ENCODE measurements at regions not wholly inside any gene's neighbourhood (a gene's known extent, or its start where the extent isn't known, plus 50 kb on each side); places are given as distances from the start of the nearest gene placed in this dataset.

DNA sequence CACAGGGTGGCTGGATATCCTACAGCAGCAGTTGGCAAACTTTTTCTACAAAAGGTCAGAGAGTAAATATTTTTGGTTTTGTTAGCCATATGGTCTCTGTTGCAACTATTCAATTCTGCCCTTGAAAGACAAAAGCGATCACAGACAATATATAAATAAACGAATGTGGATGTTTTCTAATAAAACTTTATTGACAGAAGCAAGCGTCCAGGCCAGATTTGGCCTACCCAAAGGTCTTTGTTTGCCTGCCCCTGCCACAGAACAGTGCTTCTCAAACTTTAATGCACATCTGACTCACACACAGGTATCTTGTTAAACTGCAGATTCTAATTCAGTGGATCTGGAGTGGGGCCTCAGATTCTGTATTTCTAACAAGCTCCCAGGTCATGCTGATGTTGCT, 621.4 kb upstream of the DIPK2B start:
- TF ChIP-seq EP300 (IDR thresholded peaks at IDR 0.05) (no peak), CTCF (IDR thresholded peaks at IDR 0.05) (no peak), POLR2AphosphoS5 (IDR thresholded peaks at IDR 0.05) (no peak), POLR2A (IDR thresholded peaks at IDR 0.05) (no peak)
- 74 to 100% methylated on average over 2 to 3 of the region's 3 CpGs for WGBS, 2 donors (ENCODE audit: low coverage in 1 of 2)
- Histone ChIP-seq H3K27ac (no peak overlapping the region), H3K36me3 (no peaks in the 10 kb centered on the region), H3K4me1 (no peaks in the 10 kb centered on the region), H3K4me3 (no peak overlapping the region), H3K27me3 (no peaks in the 10 kb centered on the region), H3K9me3 (no peaks in the 10 kb centered on the region)
- no peak for ATAC-seq

DNA sequence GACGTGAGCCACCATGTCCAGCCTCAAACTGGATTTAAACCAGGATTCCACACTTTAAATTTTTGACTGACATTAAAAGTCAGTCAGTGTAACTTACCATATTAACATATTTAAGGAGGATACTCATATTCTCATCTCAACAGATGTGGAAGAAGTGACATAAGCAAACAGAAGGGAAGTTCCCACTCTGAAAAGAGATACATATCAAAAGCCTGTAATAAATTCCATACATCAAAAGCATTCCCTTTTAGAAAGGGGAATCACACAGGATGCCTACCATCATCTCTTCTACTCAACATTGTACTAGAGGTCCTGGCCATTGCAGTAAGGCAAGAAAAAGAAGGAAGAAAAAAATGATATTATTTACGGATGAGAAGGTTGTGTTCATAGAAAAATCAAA, 618.2 kb upstream of the DIPK2B start:
- TF ChIP-seq CTCF (IDR thresholded peaks at IDR 0.05): no peak
- TF ChIP-seq POLR2A (IDR thresholded peaks at IDR 0.05): no peak
- TF ChIP-seq EP300 (IDR thresholded peaks at IDR 0.05): no peak
- no peak for TF ChIP-seq POLR2AphosphoS5 (IDR thresholded peaks at IDR 0.05)
- Histone ChIP-seq H3K9me3 (no peaks in the 10 kb centered on the region), H3K27me3 (no peaks in the 10 kb centered on the region), H3K36me3 (no peaks in the 10 kb centered on the region), H3K4me3 (no peak overlapping the region), H3K4me1 (no peaks in the 10 kb centered on the region), H3K27ac (no peak overlapping the region)
- no peak for ATAC-seq
- WGBS, 2 donors (ENCODE audit: low coverage in 1 of 2): 100% methylated on average over 1 to 2 of the region's 2 CpGs

- no peak for ATAC-seq
- no peak overlapping the region for H3K4me3 ChIP-seq
- H3K27me3 ChIP-seq: no peaks in the 10 kb centered on the region
- 29 to 40% methylated on average over 1 of the region's 1 CpG for WGBS, 2 donors (ENCODE audit: low coverage in 1 of 2)
- H3K4me1 ChIP-seq: no peaks in the 10 kb centered on the region
- H3K36me3 ChIP-seq: no peaks in the 10 kb centered on the region
- H3K27ac ChIP-seq: no peak overlapping the region
- no peaks in the 10 kb centered on the region for H3K9me3 ChIP-seq
- no peak for TF ChIP-seq CTCF (IDR thresholded peaks at IDR 0.05)
- no peak for TF ChIP-seq POLR2AphosphoS5 (IDR thresholded peaks at IDR 0.05)
- no peak for TF ChIP-seq POLR2A (IDR thresholded peaks at IDR 0.05)
- TF ChIP-seq EP300 (IDR thresholded peaks at IDR 0.05): no peak
These were observed 614.8 kb upstream of the DIPK2B start for GRCh38 chrX:45815441-45815840.

GRCh38 chrX:45811326-45811725, 610.6 kb upstream of the DIPK2B start:
- no peak for TF ChIP-seq CTCF (IDR thresholded peaks at IDR 0.05)
- no peak for TF ChIP-seq POLR2A (IDR thresholded peaks at IDR 0.05)
- no peak for TF ChIP-seq EP300 (IDR thresholded peaks at IDR 0.05)
- no peak for TF ChIP-seq POLR2AphosphoS5 (IDR thresholded peaks at IDR 0.05)
- WGBS, 2 donors (ENCODE audit: low coverage in 1 of 2): 100% methylated on average over 1 of the region's 6 CpGs; no CpG with 5 or more reads in 1 of the 2 donors
- no peaks in the 10 kb centered on the region for H3K9me3 ChIP-seq
- H3K36me3 ChIP-seq: no peaks in the 10 kb centered on the region
- no peaks in the 10 kb centered on the region for H3K4me1 ChIP-seq
- no peak overlapping the region for H3K4me3 ChIP-seq
- no peak for ATAC-seq
- no peaks in the 10 kb centered on the region for H3K27me3 ChIP-seq
- H3K27ac ChIP-seq: no peak overlapping the region

- TF ChIP-seq EP300 (IDR thresholded peaks at IDR 0.05) (no peak), POLR2AphosphoS5 (IDR thresholded peaks at IDR 0.05) (no peak), CTCF (IDR thresholded peaks at IDR 0.05) (no peak), POLR2A (IDR thresholded peaks at IDR 0.05) (no peak)
- 14 to 38% methylated on average over 10 to 12 of the region's 12 CpGs for WGBS, 2 donors (ENCODE audit: low coverage in 1 of 2)
- peak; percentile 47 for ATAC-seq
These were observed 607.1 kb upstream of the DIPK2B start for GRCh38 chrX:45807572-45808425.

More at GRCh38 chrX:45807572-45808425, 607.1 kb upstream of the DIPK2B start:
- Histone ChIP-seq H3K4me1 (no peaks in the 10 kb centered on the region), H3K27me3 (no peaks in the 10 kb centered on the region), H3K9me3 (no peaks in the 10 kb centered on the region), H3K4me3 (peak overlapping the region in 1 of 2 donors; percentile 6), H3K36me3 (no peaks in the 10 kb centered on the region), H3K27ac (peak overlapping the region in 2 of 4 donors; percentile 5 to 32)
